ENCODE measurements at regions not wholly inside any gene's neighbourhood (a gene's known extent, or its start where the extent isn't known, plus 50 kb on each side); places are given as distances from the start of the nearest gene placed in this dataset.

DNA sequence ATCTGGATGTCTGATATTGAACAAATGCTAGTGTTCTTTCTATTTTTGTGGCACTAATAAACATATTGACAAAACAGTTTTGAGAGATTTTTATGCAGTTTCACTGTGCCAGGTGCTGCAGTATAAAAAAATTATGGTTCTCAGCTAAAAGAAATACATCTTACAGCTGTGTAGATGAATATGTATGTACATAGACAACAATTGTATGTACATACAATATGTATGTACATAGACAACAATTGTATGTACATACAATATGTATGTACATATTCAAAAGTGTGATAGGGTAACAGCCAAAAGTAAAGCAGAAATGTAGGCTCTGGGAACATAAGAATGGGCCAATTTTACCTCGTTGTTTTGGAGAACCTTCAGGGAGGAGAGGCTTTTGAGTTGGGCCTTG lies 390.0 kb upstream of the RPS6KA3 start (continued):
- TF ChIP-seq BRF2 (IDR thresholded peaks at IDR 0.05; ENCODE audit: borderline replicate concordance, insufficient read depth, insufficient read length) (no peak), ETV5 (CRISPR knock-in tag; IDR thresholded peaks at IDR 0.05; ENCODE audit: low read depth) (no peak)

DNA sequence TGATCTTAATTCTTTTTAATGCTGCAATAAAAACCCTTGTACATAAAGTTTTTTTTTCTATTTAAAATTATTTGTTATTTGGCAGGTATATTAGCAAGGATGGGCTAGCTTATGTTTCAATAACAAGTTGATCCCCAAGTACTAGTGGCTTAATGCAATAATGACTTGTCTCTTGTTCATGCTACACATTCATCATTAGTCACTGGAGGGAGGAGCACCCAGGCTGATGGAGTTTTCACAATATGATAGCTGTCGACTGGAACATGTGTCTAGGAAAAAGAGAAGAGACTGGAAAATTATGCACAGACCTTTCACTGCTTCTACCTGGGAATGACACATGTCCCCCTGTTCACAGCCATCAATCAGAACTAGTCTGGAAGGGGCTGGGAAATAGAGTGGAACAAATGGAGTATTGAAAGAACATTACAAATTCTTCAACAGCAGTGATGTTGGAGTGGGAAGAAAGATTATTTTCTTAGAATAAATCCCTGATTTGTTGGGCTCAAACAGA lies 387.9 kb upstream of the RPS6KA3 start:
- DNase-seq (ENCODE audit: extremely low read depth in 1 of 4, low spot score in 3 of 4) (no peak), ATAC-seq (no peak), FAIRE-seq (no peak)
- ChIA-PET POLR2A (no interaction called here), CTCF (ENCODE audit: low intra/inter-chr PET ratio) (no interaction called here)
- H3K9me1 ChIP-seq (ENCODE audit: control insufficient read depth, insufficient read depth, low read length), result no peaks in the 10 kb centered on the region
- in situ Hi-C loops (cut with MboI), result no loop called here
- H3K36me3 ChIP-seq (ENCODE audit: control insufficient read depth, insufficient read depth, low read length), result no peaks in the 10 kb centered on the region
- no peak overlapping the region for H3K4me3 ChIP-seq
- no peak overlapping the region for H3K9ac ChIP-seq (ENCODE audit: insufficient read depth in 1 of 2, low read depth in 2 of 2, low read length in 2 of 2)
- no peaks in the 10 kb centered on the region for H3K27me3 ChIP-seq (ENCODE audit: control insufficient read depth in 2 of 2, insufficient read depth in 2 of 2, low read length in 2 of 2)
- no peaks in the 10 kb centered on the region for H3K79me2 ChIP-seq (ENCODE audit: control insufficient read depth, insufficient read depth, low read length)
- no TSS peak for BruUV-seq (replicated peaks)
- no peak overlapping the region for H3K27ac ChIP-seq (ENCODE audit: extremely low read depth, low read depth, low read length)
- no peaks in the 10 kb centered on the region for H3K4me1 ChIP-seq (replicated peaks in 1 of 2; ENCODE audit: control insufficient read depth in 2 of 2, insufficient read depth in 2 of 2, low read length in 2 of 2)
- H4K20me1 ChIP-seq (replicated peaks; ENCODE audit: control insufficient read depth, insufficient read depth, low read length), result no peaks in the 10 kb centered on the region
- no peak overlapping the region for H3K4me2 ChIP-seq (ENCODE audit: insufficient read depth, low read length)
- WGBS (ENCODE audit: insufficient coverage, low coverage, missing lambda C conversion rate), result 0% methylated on average over 1 of the region's 1 CpG
- H3K9me3 ChIP-seq (replicated peaks; ENCODE audit: control insufficient read depth, insufficient read depth, low read depth, low read length), result no peaks in the 10 kb centered on the region
- no peak overlapping the region for H2AFZ ChIP-seq (ENCODE audit: low read depth, low read length)
- intact Hi-C loops (cut with micrococcal nuclease), result no loop called here
- TF ChIP-seq JUN (IDR thresholded peaks at IDR 0.05; ENCODE audit: borderline replicate concordance, low read depth, low read length) (no peak), JUN (CRISPR knock-in tag; IDR thresholded peaks at IDR 0.05; ENCODE audit: borderline replicate concordance) (no peak), SUPT5H (IDR thresholded peaks at IDR 0.05) (no peak), L3MBTL2 (IDR thresholded peaks at IDR 0.05) (no peak), NCOR1 (IDR thresholded peaks at IDR 0.05) (no peak), C11orf30 (IDR thresholded peaks at IDR 0.05; ENCODE audit: low read depth) (no peak), ZNF212 (CRISPR knock-in tag; IDR thresholded peaks at IDR 0.05) (no peak), HNRNPUL1 (IDR thresholded peaks at IDR 0.05; ENCODE audit: low read length) (no peak), NR1H2 (CRISPR knock-in tag; IDR thresholded peaks at IDR 0.05) (no peak), DNMT1 (IDR thresholded peaks at IDR 0.05) (no peak), KDM5B (IDR thresholded peaks at IDR 0.05; ENCODE audit: insufficient replicate concordance, low read depth, low read length) (no peak)
- TF ChIP-seq, protein P1, sequence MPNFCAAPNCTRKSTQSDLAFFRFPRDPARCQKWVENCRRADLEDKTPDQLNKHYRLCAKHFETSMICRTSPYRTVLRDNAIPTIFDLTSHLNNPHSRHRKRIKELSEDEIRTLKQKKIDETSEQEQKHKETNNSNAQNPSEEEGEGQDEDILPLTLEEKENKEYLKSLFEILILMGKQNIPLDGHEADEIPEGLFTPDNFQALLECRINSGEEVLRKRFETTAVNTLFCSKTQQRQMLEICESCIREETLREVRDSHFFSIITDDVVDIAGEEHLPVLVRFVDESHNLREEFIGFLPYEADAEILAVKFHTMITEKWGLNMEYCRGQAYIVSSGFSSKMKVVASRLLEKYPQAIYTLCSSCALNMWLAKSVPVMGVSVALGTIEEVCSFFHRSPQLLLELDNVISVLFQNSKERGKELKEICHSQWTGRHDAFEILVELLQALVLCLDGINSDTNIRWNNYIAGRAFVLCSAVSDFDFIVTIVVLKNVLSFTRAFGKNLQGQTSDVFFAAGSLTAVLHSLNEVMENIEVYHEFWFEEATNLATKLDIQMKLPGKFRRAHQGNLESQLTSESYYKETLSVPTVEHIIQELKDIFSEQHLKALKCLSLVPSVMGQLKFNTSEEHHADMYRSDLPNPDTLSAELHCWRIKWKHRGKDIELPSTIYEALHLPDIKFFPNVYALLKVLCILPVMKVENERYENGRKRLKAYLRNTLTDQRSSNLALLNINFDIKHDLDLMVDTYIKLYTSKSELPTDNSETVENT (CRISPR knock-in tag; IDR thresholded peaks at IDR 0.05), result no peak
- TF ChIP-seq, protein P2, sequence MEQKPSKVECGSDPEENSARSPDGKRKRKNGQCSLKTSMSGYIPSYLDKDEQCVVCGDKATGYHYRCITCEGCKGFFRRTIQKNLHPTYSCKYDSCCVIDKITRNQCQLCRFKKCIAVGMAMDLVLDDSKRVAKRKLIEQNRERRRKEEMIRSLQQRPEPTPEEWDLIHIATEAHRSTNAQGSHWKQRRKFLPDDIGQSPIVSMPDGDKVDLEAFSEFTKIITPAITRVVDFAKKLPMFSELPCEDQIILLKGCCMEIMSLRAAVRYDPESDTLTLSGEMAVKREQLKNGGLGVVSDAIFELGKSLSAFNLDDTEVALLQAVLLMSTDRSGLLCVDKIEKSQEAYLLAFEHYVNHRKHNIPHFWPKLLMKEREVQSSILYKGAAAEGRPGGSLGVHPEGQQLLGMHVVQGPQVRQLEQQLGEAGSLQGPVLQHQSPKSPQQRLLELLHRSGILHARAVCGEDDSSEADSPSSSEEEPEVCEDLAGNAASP (IDR thresholded peaks at IDR 0.05), result no peak
- TF ChIP-seq, protein P3, sequence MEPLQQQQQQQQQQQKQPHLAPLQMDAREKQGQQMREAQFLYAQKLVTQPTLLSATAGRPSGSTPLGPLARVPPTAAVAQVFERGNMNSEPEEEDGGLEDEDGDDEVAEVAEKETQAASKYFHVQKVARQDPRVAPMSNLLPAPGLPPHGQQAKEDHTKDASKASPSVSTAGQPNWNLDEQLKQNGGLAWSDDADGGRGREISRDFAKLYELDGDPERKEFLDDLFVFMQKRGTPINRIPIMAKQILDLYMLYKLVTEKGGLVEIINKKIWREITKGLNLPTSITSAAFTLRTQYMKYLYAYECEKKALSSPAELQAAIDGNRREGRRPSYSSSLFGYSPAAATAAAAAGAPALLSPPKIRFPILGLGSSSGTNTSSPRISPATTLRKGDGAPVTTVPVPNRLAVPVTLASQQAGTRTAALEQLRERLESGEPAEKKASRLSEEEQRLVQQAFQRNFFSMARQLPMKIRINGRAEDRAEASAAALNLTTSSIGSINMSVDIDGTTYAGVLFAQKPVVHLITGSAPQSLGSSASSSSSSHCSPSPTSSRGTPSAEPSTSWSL (CRISPR knock-in tag; IDR thresholded peaks at IDR 0.05; ENCODE audit: borderline replicate concordance), result no peak

Data from K562 (cell line).